MM.1S (cell line): ENCODE measurements at regions not wholly inside any gene's neighbourhood (a gene's known extent, or its start where the extent isn't known, plus 50 kb on each side); places are given as distances from the start of the nearest gene placed in this dataset.
"Not testable (repeated sequence)": the region's sequence is repeated elsewhere in the genome, so short reads cannot be mapped to it uniquely, and the experiment has no call there.

ENCODE experiments used
- DNase-seq: peaks from one replicate; pipeline ENCODE4 v3.0.0-alpha.2; 2015
- H2AFZ ChIP-seq: fragments of 300-600 bp; sonication (generic); 2 replicates; pipeline ENCODE4 v1.6.0; 2016; ENCODE audit warnings: antibody characterized with exemption, low read length
- H3F3A ChIP-seq: fragments of 300-600 bp; sonication (generic); 2 replicates; pipeline ENCODE4 v1.6.1; 2016; ENCODE audit warnings: mild to moderate bottlenecking, antibody characterized with exemption, low read length, moderate library complexity, mixed read lengths; ENCODE audit not compliant: insufficient read depth
- H3K27ac ChIP-seq: fragments of 300-600 bp; sonication (generic); 2 replicates; pipeline ENCODE4 v1.5.1; 2016; ENCODE audit warnings: mild to moderate bottlenecking, low read length
- H3K27me3 ChIP-seq: fragments of 300-600 bp; sonication (generic); replicated peaks from 2 replicates; pipeline ENCODE4 v1.6.0; 2016; ENCODE audit warnings: low read length; ENCODE audit not compliant: insufficient read depth
- H3K36me3 ChIP-seq: fragments of 300-600 bp; sonication (generic); replicated peaks from 2 replicates; pipeline ENCODE4 v1.6.1; 2016; ENCODE audit warnings: mild to moderate bottlenecking, low read length, mixed read lengths; ENCODE audit not compliant: insufficient read depth
- H3K4me1 ChIP-seq: fragments of 300-600 bp; sonication (generic); 2 replicates; pipeline ENCODE4 v1.6.1; 2016; ENCODE audit warnings: low read length, mixed read lengths
- H3K4me2 ChIP-seq: fragments of 300-600 bp; sonication (generic); 2 replicates; pipeline ENCODE4 v1.6.0; 2016; ENCODE audit warnings: low read depth, low read length
- H3K4me3 ChIP-seq: fragments of 300-600 bp; sonication (generic); 2 replicates; pipeline ENCODE4 v1.5.1; 2016; ENCODE audit warnings: low read length, mixed read lengths
- H3K79me2 ChIP-seq: fragments of 300-600 bp; sonication (generic); 2 replicates; pipeline ENCODE4 v1.6.1; 2016; ENCODE audit warnings: mixed run types, low read length, mixed read lengths
- H3K9ac ChIP-seq: fragments of 300-600 bp; sonication (generic); 2 replicates; pipeline ENCODE4 v1.6.1; 2016; ENCODE audit warnings: low read length, mixed read lengths
- H3K9me2 ChIP-seq: fragments of 300-600 bp; sonication (generic); replicated peaks from 2 replicates; pipeline ENCODE4 v1.6.1; 2016; ENCODE audit warnings: mild to moderate bottlenecking, low read length, mixed read lengths; ENCODE audit not compliant: insufficient read depth
- H3K9me3 ChIP-seq: fragments of 300-600 bp; sonication (generic); replicated peaks from 2 replicates; pipeline ENCODE4 v1.6.1; 2016; ENCODE audit warnings: mild to moderate bottlenecking, low read length, mixed read lengths; ENCODE audit not compliant: insufficient read depth
- H4K20me1 ChIP-seq: fragments of 300-600 bp; sonication (generic); 2 replicates; pipeline ENCODE4 v1.6.1; 2016; ENCODE audit warnings: mild to moderate bottlenecking, low read length, moderate library complexity, mixed read lengths; ENCODE audit not compliant: insufficient read depth
- CTCF ChIP-seq: fragments of 300-600 bp; sonication (generic); IDR thresholded peaks from 2 replicates; pipeline ENCODE4 v1.5.1; 2016; ENCODE audit warnings: antibody characterized with exemption, low read length, mixed read lengths
- EZH2 ChIP-seq: fragments of 300-600 bp; sonication (generic); optimal IDR thresholded peaks from 2 replicates; pipeline ENCODE3; 2017; ENCODE audit warnings: low read depth, mild to moderate bottlenecking, antibody characterized with exemption, low read length, mixed read lengths
- EZH2phosphoT487 ChIP-seq: fragments of 300-600 bp; sonication (generic); IDR thresholded peaks from 2 replicates; pipeline ENCODE4 v1.6.1; 2018; ENCODE audit warnings: antibody characterized with exemption, low read length

- no peak for DNase-seq
- H3K4me1 ChIP-seq, result no peaks in the 10 kb centered on the region
- H3K36me3 ChIP-seq, result no peaks in the 10 kb centered on the region
- H3K4me2 ChIP-seq, result no peak overlapping the region
- H3K27me3 ChIP-seq, result no peaks in the 10 kb centered on the region
- no peaks in the 10 kb centered on the region for H4K20me1 ChIP-seq
- H3K4me3 ChIP-seq, result no peak overlapping the region
- no peaks in the 10 kb centered on the region for H3K79me2 ChIP-seq
- TF ChIP-seq EZH2, result no peak
- no peak for TF ChIP-seq EZH2phosphoT487
- TF ChIP-seq CTCF, result no peak
- H3K9ac ChIP-seq, result no peak overlapping the region
- no peaks in the 10 kb centered on the region for H3K9me2 ChIP-seq
- no peak overlapping the region for H2AFZ ChIP-seq
- H3F3A ChIP-seq, result no peaks in the 10 kb centered on the region
- H3K9me3 ChIP-seq, result no peaks in the 10 kb centered on the region
- H3K27ac ChIP-seq, result no peak overlapping the region
These were observed 134.1 kb upstream of the RXFP2 start for GRCh38 chr13:31605076-31605860.

- not testable (repeated sequence) for H3K27ac ChIP-seq, H3K79me2 ChIP-seq, H3K36me3 ChIP-seq, H3K4me2 ChIP-seq, H3K4me3 ChIP-seq, H3K4me1 ChIP-seq, H3K27me3 ChIP-seq, H4K20me1 ChIP-seq, H3K9me3 ChIP-seq, H3K9me2 ChIP-seq, DNase-seq, H2AFZ ChIP-seq, H3F3A ChIP-seq, H3K9ac ChIP-seq
These were observed 131.8 kb upstream of the RXFP2 start for GRCh38 chr13:31607531-31607930.

- not testable (repeated sequence) for H3K4me2 ChIP-seq, H3K79me2 ChIP-seq, H3F3A ChIP-seq, H3K9me3 ChIP-seq, H2AFZ ChIP-seq, H4K20me1 ChIP-seq, H3K9me2 ChIP-seq, H3K4me3 ChIP-seq, H3K27ac ChIP-seq, DNase-seq, H3K9ac ChIP-seq, H3K27me3 ChIP-seq, H3K36me3 ChIP-seq, H3K4me1 ChIP-seq
These were observed 130.5 kb upstream of the RXFP2 start for GRCh38 chr13:31608780-31609179.

GRCh38 chr13:31610270-31610998, 128.9 kb upstream of the RXFP2 start:
- H3K79me2 ChIP-seq, result no peaks in the 10 kb centered on the region
- DNase-seq, result no peak
- H3K4me3 ChIP-seq, result no peak overlapping the region
- H3K27me3 ChIP-seq, result no peaks in the 10 kb centered on the region
- H3K27ac ChIP-seq, result no peak overlapping the region
- no peaks in the 10 kb centered on the region for H4K20me1 ChIP-seq
- no peaks in the 10 kb centered on the region for H3K9me2 ChIP-seq
- H2AFZ ChIP-seq, result no peak overlapping the region
- H3K9me3 ChIP-seq, result no peaks in the 10 kb centered on the region
- H3K36me3 ChIP-seq, result no peaks in the 10 kb centered on the region
- H3F3A ChIP-seq, result no peaks in the 10 kb centered on the region
- TF ChIP-seq CTCF (no peak), EZH2 (no peak), EZH2phosphoT487 (no peak)
- H3K4me2 ChIP-seq, result no peak overlapping the region
- H3K4me1 ChIP-seq, result no peaks in the 10 kb centered on the region
- H3K9ac ChIP-seq, result no peak overlapping the region
